Thyroid gland (tissue), 4 donors: ENCODE measurements at regions not wholly inside any gene's neighbourhood (a gene's known extent, or its start where the extent isn't known, plus 50 kb on each side); places are given as distances from the start of the nearest gene placed in this dataset.

Source experiments
- CTCF ChIP-seq, 6 experiments: fragments of 200-600 bp in 3 of 6; fragments of 450-650 bp in 3 of 6; sonication (generic) in 3 of 6; IDR thresholded peaks; one replicate each; pipeline ENCODE4 v1.5.1; 2016 to 2019; ENCODE audit warnings: antibody characterized with exemption in 6 of 6, mild to moderate bottlenecking in 2 of 6, inconsistent platforms in 1 of 6, moderate library complexity in 1 of 6
- POLR2A ChIP-seq, 2 donors: fragments of 450-650 bp; IDR thresholded peaks; one replicate each; pipeline ENCODE4 v1.6.1; 2017; ENCODE audit warnings: antibody characterized with exemption in 2 of 2, mild to moderate bottlenecking in 2 of 2, moderate library complexity in 1 of 2

GRCh38 chr10:128386816-128387604 is 260.8 kb upstream of the MKI67 start:
- no peak for TF ChIP-seq CTCF (IDR thresholded peaks at IDR 0.05)
- TF ChIP-seq POLR2A (IDR thresholded peaks at IDR 0.05): no peak
